ENCODE measurements at regions not wholly inside any gene's neighbourhood (a gene's known extent, or its start where the extent isn't known, plus 50 kb on each side); places are given as distances from the start of the nearest gene placed in this dataset.

DNA sequence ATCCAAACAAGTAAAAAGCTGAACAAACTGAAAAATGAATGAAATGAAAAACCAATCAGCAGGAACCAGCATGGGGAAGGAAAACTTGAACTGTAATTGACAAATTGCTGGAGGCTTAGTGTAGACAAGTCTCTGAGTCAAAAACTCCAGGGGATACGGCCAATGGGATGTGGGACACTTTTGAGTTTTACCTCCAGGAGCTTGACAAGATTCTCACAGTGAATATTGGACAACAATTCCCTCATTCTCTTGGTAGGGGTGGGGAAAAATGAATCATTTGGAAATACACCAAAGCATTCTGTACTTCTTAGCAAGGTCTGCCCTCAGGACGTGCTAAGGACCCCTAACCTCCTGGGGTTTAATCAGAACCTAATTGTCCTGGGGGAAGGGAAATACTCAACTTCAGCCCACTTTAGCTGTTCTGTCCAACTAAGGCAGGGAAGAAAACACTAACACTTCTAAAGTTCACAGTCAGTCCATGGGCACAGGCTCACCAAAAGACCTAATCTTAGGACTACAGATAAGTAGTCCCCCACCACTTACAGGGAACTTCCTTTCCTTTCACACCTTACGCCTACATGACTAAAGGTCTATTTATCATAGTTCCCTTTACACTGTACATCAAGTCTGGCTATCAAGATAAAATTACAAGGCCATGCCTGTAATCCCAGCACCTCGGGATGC is 60.7 kb upstream of the CDC42BPA start:
- Histone ChIP-seq H3K9me2 (no peaks in the 10 kb centered on the region), H3K9ac (no peak overlapping the region), H2AFZ (ENCODE audit: low read depth) (no peak overlapping the region), H3K4me1 (ENCODE audit: control insufficient read depth in 1 of 2, insufficient read depth in 2 of 2, low read depth in 1 of 2, low read length in 1 of 2) (no peaks in the 10 kb centered on the region), H4K20me1 (ENCODE audit: insufficient read depth) (no peaks in the 10 kb centered on the region), H3K9me3 (no peaks in the 10 kb centered on the region), H3K4me3 (ENCODE audit: low read depth in 2 of 2, low read length in 1 of 2) (no peak overlapping the region), H3K27ac (ENCODE audit: low read depth in 2 of 2, low read length in 1 of 2) (no peak overlapping the region), H3F3A (replicated peaks; ENCODE audit: insufficient read depth) (no peaks in the 10 kb centered on the region), H3K27me3 (ENCODE audit: insufficient read depth) (no peaks in the 10 kb centered on the region), H3K4me2 (no peak overlapping the region), H3K36me3 (replicated peaks in 1 of 2; ENCODE audit: control insufficient read depth in 1 of 2, insufficient read depth in 2 of 2, low read length in 1 of 2) (no peaks in the 10 kb centered on the region), H3K79me2 (ENCODE audit: insufficient read depth) (no peaks in the 10 kb centered on the region)
- TF ChIP-seq, protein P1, sequence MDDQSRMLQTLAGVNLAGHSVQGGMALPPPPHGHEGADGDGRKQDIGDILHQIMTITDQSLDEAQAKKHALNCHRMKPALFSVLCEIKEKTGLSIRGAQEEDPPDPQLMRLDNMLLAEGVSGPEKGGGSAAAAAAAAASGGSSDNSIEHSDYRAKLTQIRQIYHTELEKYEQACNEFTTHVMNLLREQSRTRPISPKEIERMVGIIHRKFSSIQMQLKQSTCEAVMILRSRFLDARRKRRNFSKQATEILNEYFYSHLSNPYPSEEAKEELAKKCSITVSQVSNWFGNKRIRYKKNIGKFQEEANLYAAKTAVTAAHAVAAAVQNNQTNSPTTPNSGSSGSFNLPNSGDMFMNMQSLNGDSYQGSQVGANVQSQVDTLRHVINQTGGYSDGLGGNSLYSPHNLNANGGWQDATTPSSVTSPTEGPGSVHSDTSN (IDR thresholded peaks at IDR 0.05), result no peak
- TF ChIP-seq TAF1 (IDR thresholded peaks at IDR 0.05; ENCODE audit: borderline replicate concordance, low read depth, low read length), result no peak
- DNase-seq, result no peak
- ChIA-PET CTCF (interaction anchor here (0.6 kb wide), 1 partner anchor 70 kb away, joined by 3 read pairs; no protein-coding TSS in a partner anchor), POLR2A (no interaction called here)
- 71% methylated on average over 4 of the region's 4 CpGs for WGBS (ENCODE audit: low lambda C conversion rate)

DNA sequence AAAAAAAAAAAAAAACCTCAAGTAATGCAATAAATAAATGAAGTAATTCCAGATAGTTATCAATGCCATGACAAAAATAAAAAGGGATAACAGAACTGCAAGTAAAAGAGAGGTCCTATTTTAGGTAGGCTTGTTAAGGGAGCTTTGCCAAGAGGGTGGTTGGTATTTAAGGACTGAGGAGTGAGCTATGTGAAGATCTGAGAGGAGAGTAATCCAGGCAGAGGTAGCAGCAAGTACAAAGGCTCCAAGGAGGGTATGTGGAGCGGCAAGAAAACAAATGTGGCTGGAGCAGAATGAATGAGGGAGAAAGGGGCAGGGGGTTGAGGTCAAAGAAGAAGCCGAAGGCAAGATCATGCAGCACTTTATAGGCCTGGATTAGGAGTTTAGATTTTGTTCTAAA is 59.9 kb upstream of the CDC42BPA start:
- no peaks in the 10 kb centered on the region for H4K20me1 ChIP-seq (ENCODE audit: insufficient read depth)
- no peaks in the 10 kb centered on the region for H3F3A ChIP-seq (replicated peaks; ENCODE audit: insufficient read depth)
- H3K36me3 ChIP-seq (replicated peaks in 1 of 2; ENCODE audit: control insufficient read depth in 1 of 2, insufficient read depth in 2 of 2, low read length in 1 of 2), result no peaks in the 10 kb centered on the region
- no peaks in the 10 kb centered on the region for H3K79me2 ChIP-seq (ENCODE audit: insufficient read depth)
- ChIA-PET POLR2A (no interaction called here), CTCF (interaction anchor here (0.6 kb wide), 1 partner anchor 71 kb away, joined by 3 read pairs; no protein-coding TSS in a partner anchor)
- H3K27ac ChIP-seq (ENCODE audit: low read depth in 2 of 2, low read length in 1 of 2), result no peak overlapping the region
- WGBS (ENCODE audit: low lambda C conversion rate), result 74% methylated on average over 2 of the region's 2 CpGs
- TF ChIP-seq GABPA (IDR thresholded peaks at IDR 0.05; ENCODE audit: low read depth) (no peak), TAF1 (IDR thresholded peaks at IDR 0.05; ENCODE audit: borderline replicate concordance, low read depth, low read length) (no peak), SMC3 (IDR thresholded peaks at IDR 0.05; ENCODE audit: low read depth, low read length) (no peak), ELF1 (IDR thresholded peaks at IDR 0.05) (no peak), SIN3A (IDR thresholded peaks at IDR 0.05; ENCODE audit: borderline replicate concordance, low read depth, low read length) (no peak), CHD2 (IDR thresholded peaks at IDR 0.05; ENCODE audit: low read length, partially characterized antibody) (no peak), FOSL2 (IDR thresholded peaks at IDR 0.05; ENCODE audit: borderline replicate concordance, low read depth) (no peak)
- TF ChIP-seq, protein P2, sequence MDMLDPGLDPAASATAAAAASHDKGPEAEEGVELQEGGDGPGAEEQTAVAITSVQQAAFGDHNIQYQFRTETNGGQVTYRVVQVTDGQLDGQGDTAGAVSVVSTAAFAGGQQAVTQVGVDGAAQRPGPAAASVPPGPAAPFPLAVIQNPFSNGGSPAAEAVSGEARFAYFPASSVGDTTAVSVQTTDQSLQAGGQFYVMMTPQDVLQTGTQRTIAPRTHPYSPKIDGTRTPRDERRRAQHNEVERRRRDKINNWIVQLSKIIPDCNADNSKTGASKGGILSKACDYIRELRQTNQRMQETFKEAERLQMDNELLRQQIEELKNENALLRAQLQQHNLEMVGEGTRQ (IDR thresholded peaks at IDR 0.05; ENCODE audit: borderline replicate concordance, low read depth, low read length), result no peak
- TF ChIP-seq, protein P3, sequence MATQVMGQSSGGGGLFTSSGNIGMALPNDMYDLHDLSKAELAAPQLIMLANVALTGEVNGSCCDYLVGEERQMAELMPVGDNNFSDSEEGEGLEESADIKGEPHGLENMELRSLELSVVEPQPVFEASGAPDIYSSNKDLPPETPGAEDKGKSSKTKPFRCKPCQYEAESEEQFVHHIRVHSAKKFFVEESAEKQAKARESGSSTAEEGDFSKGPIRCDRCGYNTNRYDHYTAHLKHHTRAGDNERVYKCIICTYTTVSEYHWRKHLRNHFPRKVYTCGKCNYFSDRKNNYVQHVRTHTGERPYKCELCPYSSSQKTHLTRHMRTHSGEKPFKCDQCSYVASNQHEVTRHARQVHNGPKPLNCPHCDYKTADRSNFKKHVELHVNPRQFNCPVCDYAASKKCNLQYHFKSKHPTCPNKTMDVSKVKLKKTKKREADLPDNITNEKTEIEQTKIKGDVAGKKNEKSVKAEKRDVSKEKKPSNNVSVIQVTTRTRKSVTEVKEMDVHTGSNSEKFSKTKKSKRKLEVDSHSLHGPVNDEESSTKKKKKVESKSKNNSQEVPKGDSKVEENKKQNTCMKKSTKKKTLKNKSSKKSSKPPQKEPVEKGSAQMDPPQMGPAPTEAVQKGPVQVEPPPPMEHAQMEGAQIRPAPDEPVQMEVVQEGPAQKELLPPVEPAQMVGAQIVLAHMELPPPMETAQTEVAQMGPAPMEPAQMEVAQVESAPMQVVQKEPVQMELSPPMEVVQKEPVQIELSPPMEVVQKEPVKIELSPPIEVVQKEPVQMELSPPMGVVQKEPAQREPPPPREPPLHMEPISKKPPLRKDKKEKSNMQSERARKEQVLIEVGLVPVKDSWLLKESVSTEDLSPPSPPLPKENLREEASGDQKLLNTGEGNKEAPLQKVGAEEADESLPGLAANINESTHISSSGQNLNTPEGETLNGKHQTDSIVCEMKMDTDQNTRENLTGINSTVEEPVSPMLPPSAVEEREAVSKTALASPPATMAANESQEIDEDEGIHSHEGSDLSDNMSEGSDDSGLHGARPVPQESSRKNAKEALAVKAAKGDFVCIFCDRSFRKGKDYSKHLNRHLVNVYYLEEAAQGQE (IDR thresholded peaks at IDR 0.05; ENCODE audit: low read depth, low read length), result no peak
- TF ChIP-seq, protein P4, sequence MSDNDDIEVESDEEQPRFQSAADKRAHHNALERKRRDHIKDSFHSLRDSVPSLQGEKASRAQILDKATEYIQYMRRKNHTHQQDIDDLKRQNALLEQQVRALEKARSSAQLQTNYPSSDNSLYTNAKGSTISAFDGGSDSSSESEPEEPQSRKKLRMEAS (IDR thresholded peaks at IDR 0.05; ENCODE audit: low read depth), result no peak
- H3K4me2 ChIP-seq, result no peak overlapping the region
- no peaks in the 10 kb centered on the region for H3K9me3 ChIP-seq
- no peaks in the 10 kb centered on the region for H3K9me2 ChIP-seq
- no peak overlapping the region for H2AFZ ChIP-seq (ENCODE audit: low read depth)
- H3K27me3 ChIP-seq (ENCODE audit: insufficient read depth), result no peaks in the 10 kb centered on the region
- no peak overlapping the region for H3K4me3 ChIP-seq (ENCODE audit: low read depth in 2 of 2, low read length in 1 of 2)
- no peaks in the 10 kb centered on the region for H3K4me1 ChIP-seq (ENCODE audit: control insufficient read depth in 1 of 2, insufficient read depth in 2 of 2, low read depth in 1 of 2, low read length in 1 of 2)
- no peak overlapping the region for H3K9ac ChIP-seq
- DNase-seq, result no peak
